ENCODE measurements at regions not wholly inside any gene's neighbourhood (a gene's known extent, or its start where the extent isn't known, plus 50 kb on each side); places are given as distances from the start of the nearest gene placed in this dataset.

- Histone ChIP-seq H3K27ac (ENCODE audit: low read depth, low read length) (no peak overlapping the region), H4K20me1 (ENCODE audit: insufficient read depth) (no peaks in the 10 kb centered on the region), H2AFZ (ENCODE audit: low read depth, low read length, poor library complexity, severe bottlenecking) (no peak overlapping the region), H3K9me3 (ENCODE audit: control insufficient read depth in 1 of 2, insufficient read depth in 1 of 2, low read depth in 1 of 2, low read length in 2 of 2) (no peaks in the 10 kb centered on the region), H3K4me2 (ENCODE audit: low read length) (no peak overlapping the region), H3K79me2 (ENCODE audit: insufficient read depth, low read length) (no peaks in the 10 kb centered on the region), H3K9me2 (ENCODE audit: insufficient read depth) (no peaks in the 10 kb centered on the region), H3K4me1 (ENCODE audit: control insufficient read depth in 1 of 2, insufficient read depth in 2 of 2, low read length in 2 of 2) (no peaks in the 10 kb centered on the region), H3K9ac (ENCODE audit: low read length) (no peak overlapping the region), H3K27me3 (ENCODE audit: insufficient read depth, low read length) (no peaks in the 10 kb centered on the region), H3K4me3 (replicated peaks in 1 of 2; ENCODE audit: low read depth in 1 of 2, low read length in 2 of 2) (no peak overlapping the region), H3K36me3 (ENCODE audit: control insufficient read depth in 1 of 2, insufficient read depth in 2 of 2, low read length in 2 of 2) (no peaks in the 10 kb centered on the region)
- intact Hi-C loops (cut with micrococcal nuclease) = no loop called here
- ChIA-PET CTCF (no interaction called here), POLR2A (no interaction called here), RAD21 (ENCODE audit: low non-redundant PET in 1 of 2, low total read pairs in 2 of 2, uncharacterized antibody in 2 of 2, unreplicated experiment in 2 of 2) (no interaction called here)
- no peak for ATAC-seq
- TF ChIP-seq ZFX (IDR thresholded peaks at IDR 0.05) = no peak
- TF ChIP-seq EZH2phosphoT487 (IDR thresholded peaks at IDR 0.05; ENCODE audit: borderline replicate concordance) = no peak
- TF ChIP-seq ELF1 (IDR thresholded peaks at IDR 0.05; ENCODE audit: borderline replicate concordance, low read depth) = no peak
- TF ChIP-seq REST (IDR thresholded peaks at IDR 0.05; ENCODE audit: low read depth) = no peak
- TF ChIP-seq SP1 (IDR thresholded peaks at IDR 0.05; ENCODE audit: low read depth) = no peak
- DNase-seq (ENCODE audit: low read depth, low spot score) = no peak
- no TSS peak for BruUV-seq (replicated peaks)
Observed at GRCh38 chr10:8393531-8393930, 339.0 kb downstream of the GATA3 start.

GRCh38 chr10:8396675-8397074, 342.2 kb downstream of the GATA3 start:
- Histone ChIP-seq H3K4me2 (ENCODE audit: low read length) (no peak overlapping the region), H3K79me2 (ENCODE audit: insufficient read depth, low read length) (no peaks in the 10 kb centered on the region), H2AFZ (ENCODE audit: low read depth, low read length, poor library complexity, severe bottlenecking) (no peak overlapping the region), H3K27ac (ENCODE audit: low read depth, low read length) (no peak overlapping the region), H3K9me3 (ENCODE audit: control insufficient read depth in 1 of 2, insufficient read depth in 1 of 2, low read depth in 1 of 2, low read length in 2 of 2) (no peaks in the 10 kb centered on the region), H4K20me1 (ENCODE audit: insufficient read depth) (no peaks in the 10 kb centered on the region), H3K4me3 (replicated peaks in 1 of 2; ENCODE audit: low read depth in 1 of 2, low read length in 2 of 2) (no peak overlapping the region), H3K27me3 (ENCODE audit: insufficient read depth, low read length) (no peaks in the 10 kb centered on the region), H3K9me2 (ENCODE audit: insufficient read depth) (no peaks in the 10 kb centered on the region), H3K9ac (ENCODE audit: low read length) (no peak overlapping the region), H3K4me1 (ENCODE audit: control insufficient read depth in 1 of 2, insufficient read depth in 2 of 2, low read length in 2 of 2) (no peaks in the 10 kb centered on the region), H3K36me3 (ENCODE audit: control insufficient read depth in 1 of 2, insufficient read depth in 2 of 2, low read length in 2 of 2) (no peaks in the 10 kb centered on the region)
- POLR2A ChIA-PET = no interaction called here
- ATAC-seq = no peak
- intact Hi-C loops (cut with micrococcal nuclease) = no loop called here
- TF ChIP-seq FOSL1 (IDR thresholded peaks at IDR 0.05; ENCODE audit: low read depth) = no peak
- TF ChIP-seq ZFX (IDR thresholded peaks at IDR 0.05) = no peak
- TF ChIP-seq SIN3A (IDR thresholded peaks at IDR 0.05; ENCODE audit: low read depth) = no peak
- no peak for TF ChIP-seq SP1 (IDR thresholded peaks at IDR 0.05; ENCODE audit: low read depth)
- TF ChIP-seq ELF1 (IDR thresholded peaks at IDR 0.05; ENCODE audit: borderline replicate concordance, low read depth) = no peak
- no peak for TF ChIP-seq POLR2AphosphoS5 (IDR thresholded peaks at IDR 0.05; ENCODE audit: low read depth, low read length)
- TF ChIP-seq REST (IDR thresholded peaks at IDR 0.05; ENCODE audit: low read depth) = no peak
- no peak for TF ChIP-seq ZBTB33 (IDR thresholded peaks at IDR 0.05; ENCODE audit: extremely low read depth, insufficient replicate concordance, low read length)
- CTCF ChIA-PET = no interaction called here
- RAD21 ChIA-PET (ENCODE audit: low non-redundant PET in 1 of 2, low total read pairs in 2 of 2, uncharacterized antibody in 2 of 2, unreplicated experiment in 2 of 2) = no interaction called here
- no peak for DNase-seq (ENCODE audit: low read depth, low spot score)
- BruUV-seq (replicated peaks) = no TSS peak

Measured in HCT116 (cell line).